A673 (cell line): ENCODE measurements at regions not wholly inside any gene's neighbourhood (a gene's known extent, or its start where the extent isn't known, plus 50 kb on each side); places are given as distances from the start of the nearest gene placed in this dataset.
"Not testable (repeated sequence)": the region's sequence is repeated elsewhere in the genome, so short reads cannot be mapped to it uniquely, and the experiment has no call there.

Source experiments
- EZH2 ChIP-seq: fragments of 200-600 bp; sonication (generic); IDR thresholded peaks from 2 replicates; pipeline ENCODE4 v1.6.1; 2017; ENCODE audit warnings: borderline replicate concordance, low read depth, mild to moderate bottlenecking, mixed read lengths, antibody characterized with exemption, low read length; ENCODE audit not compliant: poor library complexity, severe bottlenecking
- TF ChIP-seq, protein P1 (sequence below): fragments of 300-800, 200-600 bp; sonication (generic); conservative IDR thresholded peaks from 2 replicates; pipeline ENCODE4 v1.5.1; 2017; ENCODE audit warnings: low read depth, mild to moderate bottlenecking, antibody characterized with exemption, low read length, moderate library complexity, mixed read lengths

DNA sequence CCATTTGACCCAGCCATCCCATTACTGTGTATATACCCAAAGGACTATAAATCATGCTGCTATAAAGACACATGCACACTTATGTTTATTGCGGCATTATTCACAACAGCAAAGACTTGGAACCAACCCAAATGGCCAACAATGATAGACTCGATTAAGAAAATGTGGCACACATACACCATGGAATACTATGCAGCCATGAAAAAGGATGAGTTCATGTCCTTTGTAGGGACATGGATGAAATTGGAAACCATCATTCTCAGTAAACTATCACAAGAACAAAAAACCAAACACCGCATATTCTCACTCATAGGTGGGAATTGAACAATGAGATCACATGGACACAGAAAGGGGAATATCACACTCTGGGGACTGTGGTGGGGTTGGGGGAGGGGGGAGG lies 242.7 kb upstream of the FOXF1 start:
- TF ChIP-seq, protein P1, sequence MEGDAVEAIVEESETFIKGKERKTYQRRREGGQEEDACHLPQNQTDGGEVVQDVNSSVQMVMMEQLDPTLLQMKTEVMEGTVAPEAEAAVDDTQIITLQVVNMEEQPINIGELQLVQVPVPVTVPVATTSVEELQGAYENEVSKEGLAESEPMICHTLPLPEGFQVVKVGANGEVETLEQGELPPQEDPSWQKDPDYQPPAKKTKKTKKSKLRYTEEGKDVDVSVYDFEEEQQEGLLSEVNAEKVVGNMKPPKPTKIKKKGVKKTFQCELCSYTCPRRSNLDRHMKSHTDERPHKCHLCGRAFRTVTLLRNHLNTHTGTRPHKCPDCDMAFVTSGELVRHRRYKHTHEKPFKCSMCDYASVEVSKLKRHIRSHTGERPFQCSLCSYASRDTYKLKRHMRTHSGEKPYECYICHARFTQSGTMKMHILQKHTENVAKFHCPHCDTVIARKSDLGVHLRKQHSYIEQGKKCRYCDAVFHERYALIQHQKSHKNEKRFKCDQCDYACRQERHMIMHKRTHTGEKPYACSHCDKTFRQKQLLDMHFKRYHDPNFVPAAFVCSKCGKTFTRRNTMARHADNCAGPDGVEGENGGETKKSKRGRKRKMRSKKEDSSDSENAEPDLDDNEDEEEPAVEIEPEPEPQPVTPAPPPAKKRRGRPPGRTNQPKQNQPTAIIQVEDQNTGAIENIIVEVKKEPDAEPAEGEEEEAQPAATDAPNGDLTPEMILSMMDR, result not testable (repeated sequence)
- TF ChIP-seq EZH2, result not testable (repeated sequence)
